HL-60 (cell line): ENCODE measurements at regions not wholly inside any gene's neighbourhood (a gene's known extent, or its start where the extent isn't known, plus 50 kb on each side); places are given as distances from the start of the nearest gene placed in this dataset.

Experiments used
- DNase-seq, 2 experiments: peaks; one replicate each; pipeline ENCODE4 v3.0.0-alpha.2; 2010 to 2020; ENCODE audit warnings: low read depth in 1 of 2, low spot score in 1 of 2
- H3K27ac ChIP-seq: fragments of 250-450 bp; sonication (Bioruptor Pico); replicated peaks from 2 replicates; pipeline ENCODE4 v1.5.1; 2020; ENCODE audit warnings: mild to moderate bottlenecking, moderate library complexity
- H3K27me3 ChIP-seq: fragments of 250-450 bp; sonication (Bioruptor Pico); 2 replicates; pipeline ENCODE4 v1.5.1; 2021; ENCODE audit warnings: mild to moderate bottlenecking, moderate library complexity; ENCODE audit not compliant: insufficient read depth, poor library complexity, severe bottlenecking
- H3K4me3 ChIP-seq: replicated peaks from 2 replicates; pipeline ENCODE4 v1.5.1; 2011; ENCODE audit warnings: mild to moderate bottlenecking, control low read depth, low read length; ENCODE audit not compliant: insufficient read depth
- CTCF ChIP-seq: IDR thresholded peaks from one replicate; pipeline ENCODE4 v1.5.1; 2011; ENCODE audit warnings: low read length, control low read depth, inconsistent platforms; ENCODE audit not compliant: insufficient read depth
- GABPA ChIP-seq: IDR thresholded peaks from 2 replicates; pipeline ENCODE4 v1.6.1; 2012; ENCODE audit warnings: low read depth
- POLR2AphosphoS5 ChIP-seq: IDR thresholded peaks from 2 replicates; pipeline ENCODE4 v1.6.1; 2012; ENCODE audit warnings: low read depth
- REST ChIP-seq: IDR thresholded peaks from 2 replicates; pipeline ENCODE4 v1.6.1; 2012; ENCODE audit warnings: low read depth; ENCODE audit not compliant: insufficient replicate concordance
- SPI1 ChIP-seq: IDR thresholded peaks from 2 replicates; pipeline ENCODE4 v1.6.1; 2012; ENCODE audit warnings: low read depth, mild to moderate bottlenecking, borderline replicate concordance

- Histone ChIP-seq H3K4me3 (no peak overlapping the region), H3K27me3 (no peaks in the 10 kb centered on the region), H3K27ac (no peak overlapping the region)
- TF ChIP-seq POLR2AphosphoS5 (no peak), GABPA (no peak), SPI1 (no peak), REST (no peak), CTCF (no peak)
- no peak for DNase-seq
Measured at GRCh38 chr9:109585796-109586195, 87.7 kb upstream of the PTPN3 start.

- Histone ChIP-seq H3K4me3 (no peak overlapping the region), H3K27ac (no peak overlapping the region), H3K27me3 (no peaks in the 10 kb centered on the region)
- DNase-seq: no peak
- TF ChIP-seq POLR2AphosphoS5: no peak
- TF ChIP-seq REST: no peak
- no peak for TF ChIP-seq GABPA
- TF ChIP-seq CTCF: no peak
- no peak for TF ChIP-seq SPI1
Measured at GRCh38 chr9:109586993-109587392, 88.9 kb upstream of the PTPN3 start.

- no peak for TF ChIP-seq GABPA
- TF ChIP-seq POLR2AphosphoS5: no peak
- no peak for TF ChIP-seq CTCF
- no peak for TF ChIP-seq SPI1
- no peak for TF ChIP-seq REST
- H3K27me3 ChIP-seq: no peaks in the 10 kb centered on the region
- H3K27ac ChIP-seq: no peak overlapping the region
- DNase-seq: no peak
- no peak overlapping the region for H3K4me3 ChIP-seq
Measured at GRCh38 chr9:109588415-109588814, 90.3 kb upstream of the PTPN3 start.
